ENCODE measurements at regions not wholly inside any gene's neighbourhood (a gene's known extent, or its start where the extent isn't known, plus 50 kb on each side); places are given as distances from the start of the nearest gene placed in this dataset.

- no peak for TF ChIP-seq REST (IDR thresholded peaks at IDR 0.05; ENCODE audit: insufficient read depth in 1 of 2, low read depth in 2 of 2, low read length in 2 of 2)
- no peak for TF ChIP-seq TAF1 (IDR thresholded peaks at IDR 0.05; ENCODE audit: borderline replicate concordance, insufficient read depth, low read length)
- no peak for TF ChIP-seq POLR2AphosphoS5 (IDR thresholded peaks at IDR 0.05; ENCODE audit: low read depth, low read length)
These were observed 140.5 kb downstream of the ARL4A start for GRCh38 chr7:12827920-12828319.
